CD4-positive, alpha-beta memory T cell (primary cell): ENCODE measurements at regions not wholly inside any gene's neighbourhood (a gene's known extent, or its start where the extent isn't known, plus 50 kb on each side); places are given as distances from the start of the nearest gene placed in this dataset.

ENCODE experiments used
- CTCF ChIA-PET: fragments of 350-600 bp; sonication (Branson Sonifier 250); formaldehyde crosslinking; loops from one replicate; lab custom pipeline; 2021; ENCODE audit warnings: inconsistent platforms; ENCODE audit not compliant: partially characterized antibody; lab: Charles Lee
- POLR2A ChIA-PET: fragments of 350-600 bp; sonication (Branson Sonifier 250); formaldehyde crosslinking; loops from one replicate; lab custom pipeline; 2021; ENCODE audit not compliant: partially characterized antibody; lab: Charles Lee
- DNase-seq, 5 donors: peaks; one replicate each; pipeline versions ENCODE4 v3.0.0 to v3.0.0-alpha.2; 2020 to 2022; ENCODE audit warnings: mixed read lengths in 1 of 5
- H3K27ac ChIP-seq: one replicate; pipeline ENCODE4 v1.7.0; 2013; ENCODE audit warnings: low read depth, low read length
- H3K27me3 ChIP-seq: 2 replicates; pipeline ENCODE4 v1.7.0; 2013; ENCODE audit warnings: mild to moderate bottlenecking, low read length, moderate library complexity; ENCODE audit not compliant: insufficient read depth
- H3K36me3 ChIP-seq: 2 replicates; pipeline ENCODE4 v1.7.0; 2013; ENCODE audit warnings: mild to moderate bottlenecking, low read length, moderate library complexity; ENCODE audit not compliant: insufficient read depth
- H3K4me1 ChIP-seq: 2 replicates; pipeline ENCODE4 v1.7.0; 2013; ENCODE audit warnings: mild to moderate bottlenecking, low read length, moderate library complexity; ENCODE audit not compliant: insufficient read depth
- H3K4me3 ChIP-seq, 2 donors: one replicate each; pipeline ENCODE4 v1.7.0; 2013; ENCODE audit warnings: low read length in 2 of 2, mild to moderate bottlenecking in 1 of 2
- H3K9me3 ChIP-seq, 2 donors: one replicate each; pipeline ENCODE4 v1.7.0; 2013; ENCODE audit warnings: low read length in 2 of 2, control low read depth in 1 of 2; ENCODE audit not compliant: control insufficient read depth in 1 of 2
- H3K27ac Mint-ChIP-seq, 7 donors: one replicate each; pipeline ENCODE4 v1.8.0; 2020 to 2021; ENCODE audit warnings: mixed read lengths in 7 of 7, mild to moderate bottlenecking in 6 of 7, inconsistent platforms in 3 of 7, moderate library complexity in 3 of 7
- H3K27me3 Mint-ChIP-seq, 2 donors: one replicate each; pipeline ENCODE4 v1.8.0; 2020 to 2021; ENCODE audit warnings: mixed read lengths in 2 of 2
- H3K36me3 Mint-ChIP-seq, 2 donors: one replicate each; pipeline ENCODE4 v1.8.0; 2020 to 2021; ENCODE audit warnings: mixed read lengths in 2 of 2, inconsistent platforms in 1 of 2, mild to moderate bottlenecking in 1 of 2
- H3K4me1 Mint-ChIP-seq, 4 donors: one replicate each; pipeline ENCODE4 v1.8.0; 2020 to 2021; ENCODE audit warnings: mixed read lengths in 4 of 4, mild to moderate bottlenecking in 1 of 4
- H3K4me3 Mint-ChIP-seq, 8 donors: one replicate each; pipeline ENCODE4 v1.8.0; 2020 to 2021; ENCODE audit warnings: mixed read lengths in 8 of 8, mild to moderate bottlenecking in 7 of 8, moderate library complexity in 6 of 8, inconsistent platforms in 3 of 8
- H3K9me3 Mint-ChIP-seq, 8 donors: one replicate each; pipeline ENCODE4 v1.8.0; 2020 to 2021; ENCODE audit warnings: mixed read lengths in 8 of 8, mild to moderate bottlenecking in 5 of 8, inconsistent platforms in 3 of 8, moderate library complexity in 1 of 8
- intact Hi-C: fragments of 100-400 bp; cut with micrococcal nuclease; formaldehyde crosslinking; loops from one replicate; pipeline ENCODE4 v1.15.1; 2023

DNA sequence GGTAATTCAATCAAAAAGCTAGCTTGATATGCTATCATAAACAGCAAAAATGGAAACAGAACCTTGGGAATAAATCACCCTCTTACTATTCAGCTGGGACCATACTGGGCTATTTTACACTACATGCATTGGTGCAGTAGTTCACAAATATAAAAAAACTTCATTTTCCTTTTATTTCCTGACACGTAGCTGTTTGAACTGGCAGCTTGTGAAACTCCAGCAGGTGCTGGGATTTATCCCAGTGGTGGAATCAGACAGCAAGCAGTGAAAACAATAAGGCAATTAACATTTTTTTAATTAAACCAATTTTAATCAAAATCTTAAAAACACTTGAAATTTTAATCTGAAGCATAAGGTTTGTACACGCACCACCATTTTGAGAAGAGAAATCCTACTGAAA lies 240.4 kb upstream of the IRX5 start:
- intact Hi-C loops: no loop called here
- Histone ChIP-seq H3K27ac (no peak overlapping the region), H3K4me3 (no peak overlapping the region), H3K9me3 (no peaks in the 10 kb centered on the region), H3K36me3 (no peaks in the 10 kb centered on the region), H3K4me1 (no peaks in the 10 kb centered on the region), H3K27me3 (no peaks in the 10 kb centered on the region)
- POLR2A ChIA-PET: no interaction called here
- H3K27ac Mint-ChIP-seq: no peak overlapping the region
- H3K4me1 Mint-ChIP-seq: no peaks in the 10 kb centered on the region
- H3K4me3 Mint-ChIP-seq: no peak overlapping the region
- no peaks in the 10 kb centered on the region for H3K27me3 Mint-ChIP-seq
- no peaks in the 10 kb centered on the region for H3K36me3 Mint-ChIP-seq
- CTCF ChIA-PET: interaction anchor here (1.3 kb wide), 1 partner anchor 12 kb away, joined by 3 read pairs; no protein-coding TSS in a partner anchor
- DNase-seq: no peak
- H3K9me3 Mint-ChIP-seq: peaks cover 0 to 15% (median 4%) of the 10 kb centered on the region in 8 donors

DNA sequence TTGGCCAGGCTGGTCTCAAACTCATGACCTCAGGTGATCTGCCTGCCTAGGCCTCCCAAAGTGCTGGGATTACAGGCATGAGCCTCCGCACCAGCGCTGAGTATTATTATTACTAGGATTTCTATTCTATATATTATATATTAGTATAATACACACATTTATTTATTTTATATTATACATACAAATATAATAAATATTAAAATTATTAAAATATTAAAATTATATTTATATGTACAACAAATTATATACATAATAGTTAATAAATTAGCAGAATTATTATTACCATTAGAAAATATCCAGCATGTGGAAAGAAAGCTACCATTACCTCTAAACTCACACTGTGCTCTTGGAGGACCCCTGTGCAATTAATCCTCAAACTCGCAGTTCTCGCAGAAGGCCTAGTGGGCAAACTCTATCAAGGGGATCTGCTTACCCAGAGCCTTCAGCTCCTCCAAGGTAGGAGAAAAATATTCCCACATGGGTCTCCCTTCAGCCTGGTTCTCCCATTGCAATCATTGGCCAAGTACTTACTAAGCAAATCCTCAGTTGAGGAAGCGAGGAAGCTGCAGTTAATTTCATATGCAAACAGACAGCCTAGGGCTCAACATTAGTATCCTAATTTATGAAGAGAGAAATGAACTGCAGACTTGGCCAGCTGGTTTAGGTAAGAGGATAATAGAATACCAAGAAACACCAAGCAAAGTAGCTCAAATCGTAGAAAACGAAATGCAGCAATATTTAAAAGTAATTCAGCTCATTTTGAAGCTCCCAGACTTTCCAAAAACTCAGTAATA lies 241.4 kb upstream of the IRX5 start:
- Histone ChIP-seq H3K4me1 (no peaks in the 10 kb centered on the region), H3K4me3 (no peak overlapping the region), H3K36me3 (no peaks in the 10 kb centered on the region), H3K9me3 (no peaks in the 10 kb centered on the region), H3K27ac (no peak overlapping the region), H3K27me3 (no peaks in the 10 kb centered on the region)
- Mint-ChIP-seq H3K9me3 (peaks cover 0 to 15% (median 4%) of the 10 kb centered on the region in 8 donors), H3K27ac (no peak overlapping the region), H3K36me3 (no peaks in the 10 kb centered on the region), H3K4me3 (no peak overlapping the region), H3K4me1 (no peaks in the 10 kb centered on the region), H3K27me3 (no peaks in the 10 kb centered on the region)
- POLR2A ChIA-PET: no interaction called here
- intact Hi-C loops: no loop called here
- no peak for DNase-seq
- CTCF ChIA-PET: interaction anchor here (1.3 kb wide), 1 partner anchor 11 kb away, joined by 3 read pairs; no protein-coding TSS in a partner anchor

DNA sequence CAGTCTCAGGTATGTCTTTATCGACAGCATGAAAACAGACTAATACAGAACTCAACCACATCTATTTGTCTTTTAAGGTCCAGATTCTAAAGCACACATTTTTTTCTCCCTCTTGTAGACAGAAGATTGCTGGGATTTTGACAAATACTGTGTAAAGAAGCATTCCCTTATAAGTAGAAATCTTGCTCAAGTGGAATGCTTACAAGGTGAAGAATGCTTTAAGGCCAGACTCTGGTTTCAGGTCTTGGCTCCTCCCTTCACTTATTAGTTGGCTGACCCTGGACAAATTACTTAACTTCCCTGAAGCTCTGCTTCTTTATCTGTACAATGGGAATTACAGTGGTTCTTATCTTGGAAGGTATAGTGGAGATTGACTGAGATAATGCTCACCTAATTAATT lies 242.3 kb upstream of the IRX5 start:
- H3K27me3 Mint-ChIP-seq: no peaks in the 10 kb centered on the region
- H3K4me1 ChIP-seq: no peaks in the 10 kb centered on the region
- peaks cover 0 to 14% (median 4%) of the 10 kb centered on the region in 8 donors for H3K9me3 Mint-ChIP-seq
- H3K4me1 Mint-ChIP-seq: no peaks in the 10 kb centered on the region
- ChIA-PET CTCF (no interaction called here), POLR2A (no interaction called here)
- intact Hi-C loops: no loop called here
- no peak overlapping the region for H3K27ac ChIP-seq
- DNase-seq: no peak
- no peaks in the 10 kb centered on the region for H3K36me3 ChIP-seq
- no peak overlapping the region for H3K4me3 Mint-ChIP-seq
- no peaks in the 10 kb centered on the region for H3K9me3 ChIP-seq
- no peaks in the 10 kb centered on the region for H3K27me3 ChIP-seq
- H3K4me3 ChIP-seq: no peak overlapping the region
- H3K27ac Mint-ChIP-seq: no peak overlapping the region
- no peaks in the 10 kb centered on the region for H3K36me3 Mint-ChIP-seq

DNA sequence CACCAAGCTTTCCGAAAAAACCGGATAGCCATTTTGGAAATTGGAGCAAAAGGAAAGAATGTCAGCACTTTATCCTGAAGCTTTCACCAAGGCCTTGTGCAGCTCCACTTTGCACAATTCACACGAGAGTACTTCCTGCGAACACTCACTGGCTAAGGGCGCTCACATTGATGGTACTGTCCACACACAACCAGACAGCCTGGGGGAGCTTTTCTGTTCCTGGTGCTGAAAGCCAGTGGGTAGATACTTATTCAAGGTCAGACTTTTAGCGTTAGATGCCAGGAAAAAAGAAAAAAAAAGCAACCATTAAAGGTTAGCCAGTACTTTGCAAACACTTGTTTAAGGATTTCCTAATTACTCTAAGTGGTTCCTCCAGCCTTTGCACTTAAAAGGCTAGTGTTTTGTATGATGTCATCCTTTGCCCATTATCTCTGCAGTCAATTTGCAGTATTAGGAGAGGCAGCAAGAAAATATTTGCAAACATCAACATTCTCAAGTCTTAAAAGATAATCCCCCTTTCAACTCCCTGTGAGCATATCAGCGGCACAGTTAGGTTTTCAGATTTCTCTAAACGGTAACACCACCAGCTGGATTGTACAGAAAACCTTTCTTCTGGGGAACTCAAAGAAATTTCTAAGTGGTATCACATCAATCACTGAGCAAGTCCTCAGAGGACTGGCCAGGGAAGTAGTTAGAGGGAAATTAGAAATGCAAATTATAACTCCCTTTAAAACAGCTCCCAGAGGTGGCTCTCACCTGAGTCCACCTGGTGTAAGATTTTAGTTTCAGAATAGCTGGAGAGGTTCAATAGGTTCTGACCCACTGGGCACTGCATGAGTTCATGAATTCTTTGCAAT lies 243.4 kb upstream of the IRX5 start:
- Mint-ChIP-seq H3K27ac (no peak overlapping the region), H3K4me3 (no peak overlapping the region), H3K4me1 (no peaks in the 10 kb centered on the region), H3K9me3 (peaks cover 0 to 7% (median 4%) of the 10 kb centered on the region in 8 donors), H3K36me3 (no peaks in the 10 kb centered on the region), H3K27me3 (no peaks in the 10 kb centered on the region)
- no peak overlapping the region for H3K4me3 ChIP-seq
- H3K36me3 ChIP-seq: no peaks in the 10 kb centered on the region
- intact Hi-C loops: no loop called here
- no peak for DNase-seq
- H3K27me3 ChIP-seq: no peaks in the 10 kb centered on the region
- no peak overlapping the region for H3K27ac ChIP-seq
- no peaks in the 10 kb centered on the region for H3K4me1 ChIP-seq
- ChIA-PET POLR2A (no interaction called here), CTCF (no interaction called here)
- H3K9me3 ChIP-seq: no peaks in the 10 kb centered on the region

DNA sequence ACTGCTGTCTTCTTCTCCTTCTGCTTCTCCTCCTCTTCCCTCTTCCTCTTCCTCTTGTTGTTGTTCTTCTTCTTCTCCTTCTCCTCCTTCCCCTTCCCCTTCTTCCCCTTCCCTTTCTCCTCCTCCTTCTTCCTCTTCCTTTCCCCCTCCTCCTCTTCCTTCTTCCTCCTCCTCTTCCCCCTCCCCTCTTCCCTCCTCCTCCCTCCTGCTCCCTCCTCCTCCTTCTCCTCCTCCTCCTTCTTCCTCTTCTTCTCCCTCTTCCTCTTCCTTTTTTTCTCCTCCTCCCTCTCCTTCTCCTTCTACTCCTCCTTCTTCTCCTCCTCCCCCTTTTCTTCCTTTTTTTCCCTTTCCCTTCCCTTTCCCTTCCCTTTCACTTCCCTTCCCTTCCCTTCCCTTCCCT lies 245.0 kb upstream of the IRX5 start:
- no peak overlapping the region for H3K27ac ChIP-seq
- no peaks in the 10 kb centered on the region for H3K36me3 ChIP-seq
- H3K9me3 ChIP-seq: no peaks in the 10 kb centered on the region
- ChIA-PET CTCF (no interaction called here), POLR2A (no interaction called here)
- intact Hi-C loops: no loop called here
- H3K4me1 Mint-ChIP-seq: no peaks in the 10 kb centered on the region
- H3K27ac Mint-ChIP-seq: no peak overlapping the region
- no peaks in the 10 kb centered on the region for H3K27me3 ChIP-seq
- H3K4me3 Mint-ChIP-seq: no peak overlapping the region
- H3K36me3 Mint-ChIP-seq: no peaks in the 10 kb centered on the region
- H3K9me3 Mint-ChIP-seq: peaks cover 0 to 5% (median 3%) of the 10 kb centered on the region in 8 donors
- no peaks in the 10 kb centered on the region for H3K27me3 Mint-ChIP-seq
- DNase-seq: no peak
- no peaks in the 10 kb centered on the region for H3K4me1 ChIP-seq
- no peak overlapping the region for H3K4me3 ChIP-seq

DNA sequence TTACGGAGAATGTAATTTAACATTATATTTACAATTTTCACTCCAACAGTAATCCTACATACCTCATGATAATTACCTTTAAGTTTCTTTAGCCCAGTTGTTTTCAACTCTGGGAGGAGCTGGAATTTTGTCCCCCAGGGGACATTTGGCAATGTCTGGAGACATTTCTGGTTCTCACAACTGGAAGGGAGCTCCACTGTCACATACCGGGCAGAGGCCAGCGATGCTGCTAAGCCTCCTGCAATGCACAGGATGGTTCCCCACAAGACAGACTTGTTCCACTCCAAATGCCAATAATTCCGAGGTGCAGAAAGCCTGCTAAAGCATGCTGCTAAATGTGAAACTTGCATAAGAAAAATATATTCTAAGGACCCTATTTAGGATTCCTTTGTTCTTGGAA lies 251.1 kb upstream of the IRX5 start:
- no peak for DNase-seq
- H3K9me3 ChIP-seq: no peaks in the 10 kb centered on the region
- POLR2A ChIA-PET: no interaction called here
- Mint-ChIP-seq H3K27me3 (no peaks in the 10 kb centered on the region), H3K27ac (no peak overlapping the region), H3K36me3 (no peaks in the 10 kb centered on the region), H3K4me1 (no peaks in the 10 kb centered on the region), H3K4me3 (no peak overlapping the region), H3K9me3 (peaks cover 0 to 5% (median 0%) of the 10 kb centered on the region in 8 donors)
- H3K4me3 ChIP-seq: no peak overlapping the region
- no peaks in the 10 kb centered on the region for H3K36me3 ChIP-seq
- intact Hi-C loops: no loop called here
- CTCF ChIA-PET: no interaction called here
- no peaks in the 10 kb centered on the region for H3K27me3 ChIP-seq
- H3K4me1 ChIP-seq: no peaks in the 10 kb centered on the region
- no peak overlapping the region for H3K27ac ChIP-seq

DNA sequence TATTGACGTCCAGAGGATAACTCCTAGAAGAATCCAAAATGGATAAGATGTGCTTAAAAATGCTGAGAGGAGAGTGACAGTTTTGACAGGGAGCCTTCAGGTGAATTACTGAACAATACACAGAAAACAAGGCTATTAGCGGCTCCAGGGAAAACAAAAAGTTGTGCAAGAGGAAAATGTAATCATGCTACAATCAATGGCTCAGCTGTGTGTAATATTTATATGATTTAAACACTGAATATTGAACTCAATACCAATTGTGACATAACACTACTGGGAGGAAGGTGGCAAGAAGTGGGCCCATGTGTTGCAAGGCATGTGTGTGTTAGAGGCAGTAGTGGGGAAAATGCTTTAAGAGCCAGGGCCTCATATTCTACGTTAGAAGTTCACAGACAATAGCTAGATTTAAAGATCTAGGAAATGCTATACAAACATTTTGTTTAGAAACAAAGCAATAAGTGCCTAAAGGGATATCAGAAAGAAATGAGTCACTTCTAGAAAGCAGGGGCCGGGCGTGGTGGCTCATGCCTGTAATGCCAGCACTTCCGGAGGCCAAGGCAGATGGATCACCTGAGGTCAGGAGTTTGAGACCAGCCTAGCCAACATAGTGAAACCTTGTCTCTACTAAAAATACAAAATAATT lies 253.2 kb upstream of the IRX5 start:
- DNase-seq: no peak
- Mint-ChIP-seq H3K36me3 (no peaks in the 10 kb centered on the region), H3K4me1 (no peaks in the 10 kb centered on the region), H3K27me3 (no peaks in the 10 kb centered on the region), H3K9me3 (peaks cover 0 to 8% (median 0%) of the 10 kb centered on the region in 8 donors), H3K27ac (no peak overlapping the region), H3K4me3 (no peak overlapping the region)
- intact Hi-C loops: no loop called here
- ChIA-PET CTCF (interaction anchor here (0.9 kb wide), 1 partner anchor 13 kb away, joined by 3 read pairs; no protein-coding TSS in a partner anchor), POLR2A (no interaction called here)
- H3K4me3 ChIP-seq: no peak overlapping the region
- H3K27me3 ChIP-seq: no peaks in the 10 kb centered on the region
- H3K27ac ChIP-seq: no peak overlapping the region
- no peaks in the 10 kb centered on the region for H3K36me3 ChIP-seq
- H3K9me3 ChIP-seq: no peaks in the 10 kb centered on the region
- no peaks in the 10 kb centered on the region for H3K4me1 ChIP-seq
